ENCODE measurements at regions not wholly inside any gene's neighbourhood (a gene's known extent, or its start where the extent isn't known, plus 50 kb on each side); places are given as distances from the start of the nearest gene placed in this dataset.

DNA sequence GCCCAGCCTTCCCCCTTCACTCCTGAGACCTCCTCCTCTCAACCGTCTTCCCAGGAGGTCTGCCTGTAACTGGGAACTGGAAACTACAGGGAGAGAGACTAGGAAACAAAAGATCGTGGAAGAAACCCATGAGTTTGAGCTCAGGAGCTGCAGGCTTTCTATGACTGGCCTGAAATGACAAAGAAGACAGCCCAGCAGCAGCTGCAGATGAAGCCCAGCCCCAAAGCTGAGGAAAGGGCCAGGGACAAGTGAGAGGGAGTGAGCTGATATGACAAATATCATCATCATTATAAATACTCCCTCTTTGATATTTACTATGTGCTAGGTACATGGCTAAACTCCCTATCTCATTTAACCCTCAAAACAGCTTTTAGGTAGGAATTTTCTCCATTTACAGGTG, 142.6 kb upstream of the CTTNBP2NL start:
- ATAC-seq (no peak), DNase-seq (no peak)
- intact Hi-C loops (cut with DNase I), result no loop called here

DNA sequence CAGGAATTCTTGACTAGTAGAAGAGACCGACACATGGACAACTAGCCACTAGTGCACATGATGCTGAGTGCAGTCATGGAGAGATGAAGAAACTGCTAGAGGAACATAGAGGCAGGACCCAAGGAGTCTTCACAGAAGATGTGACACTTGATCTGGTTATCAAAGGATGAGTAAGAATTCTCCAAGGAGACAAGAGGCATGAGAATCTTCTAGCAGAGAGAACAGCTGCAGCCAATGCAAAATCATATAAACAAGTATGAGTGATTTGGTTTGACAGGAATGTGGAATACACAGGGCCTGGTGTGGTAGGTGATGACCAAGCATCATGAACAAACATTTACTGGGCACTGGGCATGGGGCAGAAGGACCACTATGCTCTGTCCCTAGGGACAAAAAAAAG, 140.9 kb upstream of the CTTNBP2NL start:
- ATAC-seq, result no peak
- intact Hi-C loops (cut with DNase I), result no loop called here
- no peak for DNase-seq

DNA sequence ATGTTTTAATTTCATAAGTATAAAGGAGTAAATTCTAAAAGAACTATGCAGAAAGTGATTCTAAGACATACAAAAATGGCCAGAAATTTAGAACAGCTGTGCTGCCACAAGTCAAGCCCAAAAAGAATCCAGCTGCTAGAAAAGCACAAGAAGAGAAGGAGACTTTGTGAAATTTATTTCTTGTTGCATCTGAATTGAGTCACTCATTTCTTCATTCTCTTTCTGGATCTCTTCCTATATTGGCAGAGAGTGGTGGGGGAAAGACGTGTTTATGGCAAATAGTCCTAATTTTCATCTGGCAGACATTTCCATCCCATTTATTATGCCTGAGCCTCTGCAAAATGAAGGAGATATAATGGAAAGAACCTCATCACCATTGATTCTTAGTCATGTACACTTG, 139.6 kb upstream of the CTTNBP2NL start:
- peak in 1 of 2 donors; percentile 27 for ATAC-seq
- DNase-seq, result no peak
- intact Hi-C loops (cut with DNase I), result no loop called here

DNA sequence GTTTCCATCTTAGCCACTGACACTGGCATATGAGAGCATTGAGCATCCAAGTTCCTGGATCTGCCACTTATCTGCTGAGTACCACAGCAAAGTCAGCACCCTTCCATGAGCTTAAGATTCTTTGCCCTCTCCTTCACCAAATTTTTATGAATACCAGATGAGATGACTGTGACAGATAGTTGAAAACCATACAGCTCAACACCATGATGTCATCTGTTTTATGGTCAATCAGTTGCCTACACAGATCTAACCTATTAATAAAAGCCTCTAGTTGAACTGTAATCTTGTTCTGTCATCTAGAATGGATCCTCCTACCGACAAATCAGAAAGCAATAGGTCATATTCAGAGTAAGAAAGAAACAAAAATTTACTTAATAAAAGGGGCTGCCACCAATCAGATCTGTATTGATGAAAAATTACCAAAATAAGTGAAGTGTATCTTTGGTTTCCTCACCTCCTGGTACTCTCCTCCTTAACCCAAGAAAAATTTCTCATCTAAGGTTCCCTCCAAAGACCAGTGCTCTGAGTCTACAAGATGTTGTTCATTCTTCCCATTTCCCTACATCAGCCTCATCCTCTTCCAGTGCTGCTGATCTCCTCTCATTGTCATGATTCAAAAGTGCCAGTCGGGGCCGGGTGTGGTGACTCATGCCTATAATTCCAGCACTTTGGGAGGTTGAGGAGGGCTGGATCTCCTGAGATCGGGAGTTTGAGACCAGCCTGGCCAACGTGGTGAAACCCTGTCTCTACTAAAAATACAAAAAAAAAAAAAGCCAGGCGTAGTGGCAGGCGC, 138.8 kb upstream of the CTTNBP2NL start:
- ATAC-seq (no peak), DNase-seq (no peak)
- intact Hi-C loops (cut with DNase I), result no loop called here

DNA sequence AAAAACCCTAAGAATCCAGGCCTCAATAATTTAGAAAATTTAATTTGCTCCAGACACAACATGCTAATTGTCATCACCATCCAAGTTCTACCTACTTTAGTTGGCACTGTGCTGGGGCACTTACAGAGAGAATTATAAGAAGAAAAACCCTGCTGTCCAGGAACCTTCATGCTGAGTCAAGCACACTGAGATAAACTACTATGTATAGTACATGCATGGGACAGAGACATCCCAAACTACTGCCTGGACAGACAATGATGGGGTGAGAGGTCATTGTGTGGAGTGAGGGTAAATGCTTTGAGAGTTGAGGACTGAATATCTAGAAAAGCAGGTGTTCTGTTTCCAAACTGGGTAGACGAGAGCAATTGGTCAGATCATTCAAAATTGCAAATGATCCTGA, 135.3 kb upstream of the CTTNBP2NL start:
- DNase-seq, result no peak
- no peak for ATAC-seq
- intact Hi-C loops (cut with DNase I), result no loop called here

DNA sequence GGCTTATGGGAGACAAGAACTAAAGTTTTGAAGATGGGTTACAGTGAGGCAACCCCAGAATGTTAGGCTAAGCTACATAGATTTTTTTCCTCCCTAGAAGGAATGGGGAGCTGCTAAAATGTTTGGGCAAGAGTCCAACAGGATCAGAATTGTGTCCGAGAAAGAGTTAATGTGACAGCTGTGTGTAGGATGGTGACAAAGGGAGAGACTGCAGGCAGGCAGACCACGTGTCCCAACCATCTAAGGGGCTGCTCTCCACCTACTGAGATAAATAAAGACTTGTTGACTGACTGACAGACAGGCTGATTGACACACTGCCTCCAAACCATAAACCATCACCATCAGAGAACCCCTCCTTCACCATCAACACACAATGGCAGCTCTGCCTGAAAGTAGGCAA, 133.7 kb upstream of the CTTNBP2NL start:
- no peak for DNase-seq
- ATAC-seq, result no peak
- intact Hi-C loops (cut with DNase I), result no loop called here

DNA sequence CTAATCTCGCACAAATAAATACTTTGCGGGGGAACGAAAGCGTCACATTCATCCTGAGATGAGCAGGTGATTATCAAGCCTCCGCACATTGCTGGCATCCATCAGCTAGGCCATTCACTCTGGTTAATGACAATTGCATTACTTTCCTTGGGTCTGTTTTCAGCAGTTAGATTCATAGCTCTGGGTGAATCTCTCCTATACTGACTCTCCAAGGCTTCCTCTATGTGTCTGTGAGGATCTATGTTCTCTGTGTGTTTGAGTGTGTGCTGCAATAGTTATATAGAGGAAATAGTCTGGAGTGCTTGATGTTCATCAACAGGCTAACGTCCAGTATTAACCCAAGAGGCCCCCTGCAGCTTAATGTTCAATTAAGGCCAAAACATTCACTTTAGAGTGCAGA, 133.0 kb upstream of the CTTNBP2NL start:
- intact Hi-C loops (cut with DNase I), result no loop called here
- DNase-seq (no peak), ATAC-seq (no peak)

DNA sequence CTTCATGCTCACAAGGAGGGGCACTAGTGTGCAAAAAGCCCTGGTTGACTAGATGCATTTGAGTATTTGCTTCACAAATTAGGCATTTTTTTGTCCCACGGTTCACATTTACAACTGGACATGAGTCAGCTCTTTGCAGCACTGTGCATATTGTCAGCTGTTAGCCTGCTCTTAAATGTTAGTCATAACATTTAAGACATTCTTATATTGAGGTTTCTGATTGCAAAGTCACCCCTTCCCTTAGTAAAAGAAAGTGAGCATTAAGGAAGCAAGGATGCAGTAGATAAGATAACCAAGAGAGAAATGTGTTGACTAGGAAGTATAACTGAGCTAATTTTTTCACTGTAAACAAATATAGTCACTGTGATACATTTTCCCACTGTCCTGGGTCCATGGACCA, 132.6 kb upstream of the CTTNBP2NL start:
- peak in 1 of 2 donors; percentile 60 for ATAC-seq
- DNase-seq, result no peak
- intact Hi-C loops (cut with DNase I), result no loop called here

DNA sequence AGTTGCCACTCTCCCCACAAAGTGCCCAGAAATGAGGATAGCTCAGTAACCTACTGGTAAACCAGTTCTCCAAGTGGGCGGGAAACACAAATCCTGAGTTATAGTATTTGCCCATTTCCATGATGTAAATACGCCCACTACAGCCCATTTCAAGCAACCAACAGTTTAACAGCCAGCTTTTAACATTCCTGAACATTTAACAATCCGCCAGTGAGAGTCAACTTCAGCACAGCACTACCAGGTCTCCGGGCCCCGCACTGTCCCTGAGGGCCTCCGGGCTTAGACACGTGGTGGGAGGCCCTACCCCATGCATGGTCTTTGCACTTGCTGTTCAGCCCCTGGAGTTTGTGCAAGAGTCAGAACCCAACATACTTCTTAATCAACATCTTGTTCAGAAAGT, 132.0 kb upstream of the CTTNBP2NL start:
- DNase-seq (peak; percentile 39), ATAC-seq (peak; percentile 47 to 57)
- intact Hi-C loops (cut with DNase I), result no loop called here

DNA sequence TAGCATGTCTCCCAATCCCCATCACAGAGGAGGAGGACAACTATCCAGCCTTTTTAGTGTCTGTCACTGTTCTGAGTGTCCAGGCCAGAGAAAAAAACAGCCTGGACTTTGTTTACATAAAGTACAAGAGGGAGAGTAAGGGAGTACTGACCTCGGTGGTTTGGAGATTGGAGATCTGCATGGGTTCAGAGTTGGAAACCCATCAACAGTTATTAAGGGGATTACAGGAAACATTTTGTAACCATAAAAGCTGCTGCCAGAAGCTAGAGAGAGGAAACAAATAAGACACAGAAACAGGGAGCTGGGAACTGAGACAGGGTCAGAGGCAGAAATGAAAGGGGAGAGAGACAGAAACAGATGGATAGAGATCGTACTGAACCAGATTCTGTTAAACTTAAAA, 131.5 kb upstream of the CTTNBP2NL start:
- intact Hi-C loops (cut with DNase I), result no loop called here
- ATAC-seq (peak; percentile 45 to 51), DNase-seq (no peak)

DNA sequence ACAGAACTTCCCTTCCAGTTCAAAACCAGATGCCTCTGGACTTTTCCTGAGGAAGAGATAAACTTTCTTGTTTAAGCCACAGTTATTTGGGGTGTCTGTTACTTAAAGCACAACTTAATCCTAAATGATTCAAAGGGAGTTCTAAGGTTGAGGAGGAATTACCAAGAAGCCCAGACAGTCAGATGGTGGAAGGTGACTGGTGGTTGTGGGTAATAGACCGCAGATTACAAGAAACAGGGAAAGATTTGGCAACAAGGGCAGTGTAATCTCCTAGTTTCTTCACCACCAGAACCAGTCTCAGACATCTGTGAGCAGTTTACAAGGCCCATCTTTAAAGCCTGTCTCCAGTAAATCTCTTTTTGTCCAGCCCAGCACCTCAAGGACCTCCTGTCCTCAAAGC, 130.1 kb upstream of the CTTNBP2NL start:
- DNase-seq, result no peak
- no peak for ATAC-seq
- intact Hi-C loops (cut with DNase I), result no loop called here

DNA sequence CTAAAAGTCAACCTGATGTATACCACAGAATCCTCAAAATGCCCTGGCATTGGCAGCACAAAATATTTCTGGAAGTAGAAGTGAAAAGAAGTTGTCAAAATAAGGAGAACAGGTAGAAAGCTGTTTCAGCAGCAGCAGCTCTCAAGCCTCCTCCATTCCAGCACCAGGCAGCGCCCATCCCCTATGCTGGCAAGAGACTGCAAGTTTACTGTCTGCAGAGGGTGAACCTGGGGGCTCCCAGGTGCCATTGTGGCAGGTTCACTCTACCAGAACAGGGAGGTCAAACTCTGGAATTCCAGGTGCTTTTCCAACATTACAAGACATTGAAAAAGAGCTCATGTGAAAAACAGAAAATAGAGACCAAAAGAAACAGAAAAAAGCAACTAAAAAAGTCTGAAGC, 128.8 kb upstream of the CTTNBP2NL start:
- intact Hi-C loops (cut with DNase I), result no loop called here
- DNase-seq (no peak), ATAC-seq (no peak)

DNA sequence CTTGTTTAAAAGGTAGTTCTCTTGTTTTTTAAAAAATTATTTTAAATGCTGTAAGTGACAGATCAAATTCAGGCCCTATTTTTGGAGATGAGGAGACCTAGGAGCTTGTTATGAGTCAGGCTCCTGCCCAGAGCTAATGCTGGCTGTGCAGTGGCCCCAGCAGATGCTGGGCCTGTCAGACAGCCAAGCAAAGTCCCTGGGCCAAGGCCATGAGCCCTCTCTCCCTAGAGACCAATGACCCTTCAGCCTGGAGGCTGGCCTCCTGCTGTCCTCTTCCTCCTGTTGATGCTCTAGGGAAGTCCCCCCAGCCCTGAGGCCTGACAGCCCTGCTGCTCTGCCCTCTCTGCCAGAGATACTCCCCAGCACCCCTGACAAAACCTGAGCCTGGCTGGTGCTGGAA, 128.1 kb upstream of the CTTNBP2NL start:
- DNase-seq, result peak; percentile 54
- peak; percentile 75 to 87 for ATAC-seq
- intact Hi-C loops (cut with DNase I), result no loop called here

DNA sequence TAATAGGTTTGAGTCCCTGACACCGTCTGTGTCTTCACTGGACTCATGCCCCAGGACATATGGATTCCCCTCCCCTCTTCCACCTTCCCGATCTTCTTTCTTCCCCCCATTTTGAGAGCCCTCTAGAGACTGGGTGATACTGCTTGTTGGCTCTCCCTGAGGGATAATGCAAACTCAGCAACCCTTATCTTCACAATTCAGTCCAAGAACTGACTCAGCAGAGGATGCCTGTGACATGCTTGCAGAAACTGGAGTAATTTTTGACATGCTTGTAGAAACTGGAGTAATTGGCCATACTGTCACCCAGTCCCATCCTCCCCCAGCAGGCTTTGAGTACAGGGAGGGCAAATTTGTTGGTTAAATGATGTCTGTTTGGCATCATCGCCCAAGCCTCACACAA, 127.6 kb upstream of the CTTNBP2NL start:
- no peak for DNase-seq
- intact Hi-C loops (cut with DNase I), result no loop called here
- peak; percentile 16 to 44 for ATAC-seq

DNA sequence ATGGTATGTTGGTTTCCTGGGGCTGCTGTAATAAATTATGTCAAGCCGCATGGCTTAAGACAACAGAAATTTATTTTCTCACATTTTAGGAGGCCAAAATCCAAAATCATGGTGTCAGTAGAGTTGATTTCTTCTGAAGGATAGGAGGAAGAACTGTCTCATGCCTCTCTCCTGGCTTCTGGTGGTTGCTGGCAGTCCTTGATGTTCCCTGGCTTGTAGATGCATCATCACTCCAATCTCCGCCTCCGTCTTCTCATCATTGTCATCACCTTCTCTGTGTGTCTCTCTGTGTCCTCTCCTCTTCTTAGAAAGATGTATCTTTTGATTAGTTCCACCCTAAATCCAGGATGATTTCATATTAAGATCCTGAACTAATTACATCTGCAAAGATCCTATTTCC, 124.7 kb upstream of the CTTNBP2NL start:
- intact Hi-C loops (cut with DNase I), result no loop called here
- ATAC-seq (no peak), DNase-seq (no peak)

DNA sequence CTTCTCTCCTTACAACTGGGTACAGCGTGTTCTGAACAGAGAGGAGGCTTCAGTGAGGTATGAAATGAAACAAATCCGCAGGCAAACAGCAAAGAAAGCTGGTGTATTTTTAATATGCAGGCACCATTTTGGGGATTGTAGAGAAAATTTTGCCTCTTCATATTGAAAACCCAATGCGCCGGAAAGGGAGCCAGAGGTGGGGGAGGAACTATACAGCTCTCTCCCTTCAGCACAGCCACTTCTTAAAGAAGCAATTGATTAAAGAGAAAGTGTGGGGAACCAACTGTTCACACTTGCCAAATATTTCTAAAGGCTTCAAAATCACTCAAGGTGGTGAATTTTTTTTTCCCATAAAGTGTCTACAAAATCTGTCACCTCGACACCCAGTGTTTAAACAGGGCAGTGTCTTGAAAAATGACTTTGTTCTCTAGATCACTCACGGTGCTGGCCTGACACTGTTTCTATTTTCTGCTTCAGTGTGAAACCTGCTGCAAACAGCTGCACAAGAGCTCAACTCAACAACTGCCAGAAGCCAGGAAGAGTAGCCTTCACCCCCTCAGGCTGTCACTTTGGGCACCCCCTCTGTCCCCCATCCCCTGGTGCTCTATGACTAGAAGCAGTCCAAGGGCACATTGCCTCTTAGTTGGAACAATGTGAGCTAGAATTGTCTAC, 123.8 kb upstream of the CTTNBP2NL start:
- DNase-seq, result no peak
- intact Hi-C loops (cut with DNase I), result no loop called here
- peak in 1 of 2 donors; percentile 43 for ATAC-seq

DNA sequence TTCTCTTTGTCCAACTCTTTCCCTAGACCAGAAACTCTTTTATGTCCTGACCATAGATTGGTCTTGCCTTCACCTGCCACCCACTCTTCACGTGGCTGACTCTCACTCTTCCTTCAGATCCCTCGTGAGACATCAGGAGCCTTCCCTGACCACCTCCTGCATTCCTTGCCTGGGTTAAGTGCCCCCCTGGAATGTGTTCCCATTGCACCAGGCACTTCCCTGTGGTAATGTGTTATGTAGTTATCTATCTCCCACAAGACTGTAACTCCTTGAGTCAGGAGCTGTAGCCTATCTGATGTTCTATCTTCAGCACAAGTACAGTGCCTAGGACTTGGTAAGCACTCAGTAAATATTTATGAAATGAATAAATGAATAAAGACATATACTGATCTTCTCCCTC, 111.2 kb upstream of the CTTNBP2NL start:
- intact Hi-C loops (cut with DNase I), result no loop called here
- no peak for DNase-seq
- ATAC-seq, result no peak

DNA sequence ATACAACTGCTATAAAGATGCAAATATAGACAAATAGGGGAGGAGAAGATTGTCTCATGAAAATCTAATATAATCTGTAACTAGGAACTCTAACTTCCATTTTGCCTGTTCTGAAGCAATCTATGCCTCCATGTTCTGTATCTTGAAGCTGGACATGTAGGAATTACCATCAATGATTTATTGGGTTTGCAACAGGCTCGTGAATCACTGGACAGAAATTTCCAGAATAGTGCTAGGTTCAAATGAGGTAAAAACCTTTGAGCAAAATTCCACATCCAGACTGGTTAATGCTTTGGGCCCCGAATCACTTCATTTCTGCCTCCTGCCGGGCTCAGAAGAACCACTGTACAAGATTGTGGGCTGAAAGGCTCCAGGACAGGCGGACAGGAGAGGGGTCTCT, 110.7 kb upstream of the CTTNBP2NL start:
- intact Hi-C loops (cut with DNase I), result no loop called here
- no peak for ATAC-seq

DNA sequence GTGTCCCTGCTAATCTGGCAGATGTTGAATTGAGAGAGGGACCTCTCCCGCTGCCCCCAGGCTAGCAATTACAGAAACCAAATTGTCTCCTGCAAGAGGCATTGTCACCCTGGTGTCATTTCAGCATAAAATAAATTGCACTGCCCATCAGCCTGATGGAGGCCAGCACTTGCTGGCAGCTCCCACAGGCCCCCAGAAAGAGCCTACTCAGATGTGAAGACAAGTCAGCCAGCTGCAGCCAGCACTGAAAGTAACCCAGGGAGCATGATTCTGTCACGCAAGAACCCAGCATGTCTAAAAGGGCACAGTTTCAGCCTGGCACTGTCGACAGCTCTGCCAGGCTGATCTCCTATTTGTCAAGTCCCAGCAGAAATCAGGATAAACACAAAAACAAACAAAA, 110.3 kb upstream of the CTTNBP2NL start:
- ATAC-seq (no peak), DNase-seq (no peak)
- intact Hi-C loops (cut with DNase I), result no loop called here

More for the DNA sequence above, 110.7 kb upstream of the CTTNBP2NL start:
- no peak for DNase-seq

DNA sequence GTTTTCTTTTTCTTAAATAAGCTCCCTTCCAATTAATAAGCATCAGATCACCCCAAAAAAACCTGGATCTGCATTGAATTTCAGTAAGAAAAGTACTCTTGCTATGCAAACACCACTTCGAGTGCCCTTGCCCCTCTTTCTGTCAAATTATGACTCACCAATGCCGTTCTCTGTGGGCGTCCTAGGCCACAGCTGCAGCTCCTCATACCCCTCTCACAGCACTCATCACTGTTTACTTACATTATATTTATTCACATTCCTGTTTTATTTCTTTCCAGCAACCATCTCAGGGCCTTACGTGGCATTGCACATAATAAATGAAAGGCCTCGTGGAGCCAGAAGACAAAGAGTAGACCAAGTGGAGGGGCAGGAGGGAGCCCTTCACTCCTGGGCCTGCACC, 99.1 kb upstream of the CTTNBP2NL start:
- intact Hi-C loops (cut with DNase I), result no loop called here
- ATAC-seq (no peak), DNase-seq (no peak)

DNA sequence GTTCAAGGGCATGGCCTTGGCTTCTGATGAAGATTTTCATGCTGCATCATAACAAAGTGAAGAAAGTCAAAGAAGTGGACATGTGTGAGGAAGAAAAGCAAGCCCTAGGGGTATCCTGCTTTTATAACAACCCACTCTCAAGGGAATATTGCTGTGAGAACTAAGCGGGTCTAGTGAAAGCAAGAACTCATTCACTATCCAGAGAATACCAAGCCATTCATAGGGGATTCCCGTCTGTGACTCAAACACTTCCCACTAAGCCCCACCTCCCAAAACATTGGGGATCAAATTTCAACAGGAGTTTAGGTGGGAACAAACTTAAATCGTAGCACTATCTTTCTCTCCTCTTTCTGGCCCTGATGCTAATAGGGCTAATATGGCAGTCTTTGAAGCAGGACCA, 98.5 kb upstream of the CTTNBP2NL start:
- DNase-seq (no peak), ATAC-seq (no peak)
- intact Hi-C loops (cut with DNase I), result no loop called here

All from left cardiac atrium (tissue), 4 donors.